HL-60 (cell line): ENCODE measurements at regions not wholly inside any gene's neighbourhood (a gene's known extent, or its start where the extent isn't known, plus 50 kb on each side); places are given as distances from the start of the nearest gene placed in this dataset.

ENCODE experiments used
- DNase-seq, 2 experiments: peaks; one replicate each; pipeline ENCODE4 v3.0.0-alpha.2; 2010 to 2020; ENCODE audit warnings: low read depth in 1 of 2, low spot score in 1 of 2
- H3K27ac ChIP-seq: fragments of 250-450 bp; sonication (Bioruptor Pico); replicated peaks from 2 replicates; pipeline ENCODE4 v1.5.1; 2020; ENCODE audit warnings: mild to moderate bottlenecking, moderate library complexity
- H3K27me3 ChIP-seq: fragments of 250-450 bp; sonication (Bioruptor Pico); 2 replicates; pipeline ENCODE4 v1.5.1; 2021; ENCODE audit warnings: mild to moderate bottlenecking, moderate library complexity; ENCODE audit not compliant: insufficient read depth, poor library complexity, severe bottlenecking
- H3K4me3 ChIP-seq: replicated peaks from 2 replicates; pipeline ENCODE4 v1.5.1; 2011; ENCODE audit warnings: mild to moderate bottlenecking, control low read depth, low read length; ENCODE audit not compliant: insufficient read depth
- GABPA ChIP-seq: IDR thresholded peaks from 2 replicates; pipeline ENCODE4 v1.6.1; 2012; ENCODE audit warnings: low read depth
- POLR2AphosphoS5 ChIP-seq: IDR thresholded peaks from 2 replicates; pipeline ENCODE4 v1.6.1; 2012; ENCODE audit warnings: low read depth
- REST ChIP-seq: IDR thresholded peaks from 2 replicates; pipeline ENCODE4 v1.6.1; 2012; ENCODE audit warnings: low read depth; ENCODE audit not compliant: insufficient replicate concordance
- SPI1 ChIP-seq: IDR thresholded peaks from 2 replicates; pipeline ENCODE4 v1.6.1; 2012; ENCODE audit warnings: low read depth, mild to moderate bottlenecking, borderline replicate concordance
- TF ChIP-seq, protein P1 (sequence below): IDR thresholded peaks from one replicate; pipeline ENCODE4 v1.5.1; 2011; ENCODE audit warnings: low read length, control low read depth, inconsistent platforms; ENCODE audit not compliant: insufficient read depth

DNA sequence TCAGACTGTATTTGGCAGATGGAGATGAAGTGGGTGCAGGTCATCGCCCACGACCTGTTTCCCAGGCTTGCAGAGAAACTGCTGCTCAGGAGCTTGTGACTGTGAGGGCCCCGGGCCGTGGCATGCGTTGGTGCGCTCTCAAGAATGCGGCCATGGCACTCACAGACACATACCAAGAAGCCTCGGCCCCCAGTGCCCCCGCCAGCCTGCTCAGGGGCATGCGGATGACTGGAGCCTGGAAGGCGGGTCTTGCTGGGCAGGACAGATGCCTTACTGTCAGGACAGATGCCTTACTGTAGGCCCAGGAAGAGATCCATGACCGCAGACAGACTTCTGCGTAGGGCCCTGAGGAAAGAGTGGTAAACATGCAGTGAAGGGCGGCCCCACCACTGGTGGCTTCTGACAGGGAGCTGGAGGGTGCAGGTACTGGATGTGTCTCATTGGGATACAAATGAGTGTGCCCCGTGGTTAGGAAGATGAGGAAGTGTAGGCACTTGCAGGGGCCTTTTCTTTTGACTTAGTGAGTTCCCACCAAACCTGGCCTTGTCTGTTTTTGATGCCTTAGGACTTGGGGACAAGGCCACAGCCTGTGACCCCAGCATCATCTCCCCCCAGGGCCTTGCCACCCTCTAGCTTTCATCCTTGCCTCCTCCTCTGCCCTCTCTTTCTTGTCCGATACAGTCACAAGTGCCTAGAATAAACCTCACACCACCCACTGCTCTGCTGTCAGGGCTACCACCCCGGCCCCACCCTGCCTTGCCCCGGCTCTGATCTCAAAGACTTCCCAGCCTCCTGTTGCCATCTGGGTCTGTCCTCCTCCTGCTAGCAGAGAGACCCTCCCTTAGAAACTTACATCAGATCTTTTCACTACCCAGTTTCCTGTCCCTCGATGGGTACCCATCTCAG lies 68.8 kb upstream of the ABL1 start:
- no peaks in the 10 kb centered on the region for H3K27me3 ChIP-seq
- H3K4me3 ChIP-seq = no peak overlapping the region
- H3K27ac ChIP-seq = peak overlapping the region; percentile 69
- DNase-seq = peak in 1 of 2 experiments; percentile 39
- TF ChIP-seq SPI1 (peak; percentile 73), REST (no peak), POLR2AphosphoS5 (no peak), GABPA (no peak)
- TF ChIP-seq, protein P1, sequence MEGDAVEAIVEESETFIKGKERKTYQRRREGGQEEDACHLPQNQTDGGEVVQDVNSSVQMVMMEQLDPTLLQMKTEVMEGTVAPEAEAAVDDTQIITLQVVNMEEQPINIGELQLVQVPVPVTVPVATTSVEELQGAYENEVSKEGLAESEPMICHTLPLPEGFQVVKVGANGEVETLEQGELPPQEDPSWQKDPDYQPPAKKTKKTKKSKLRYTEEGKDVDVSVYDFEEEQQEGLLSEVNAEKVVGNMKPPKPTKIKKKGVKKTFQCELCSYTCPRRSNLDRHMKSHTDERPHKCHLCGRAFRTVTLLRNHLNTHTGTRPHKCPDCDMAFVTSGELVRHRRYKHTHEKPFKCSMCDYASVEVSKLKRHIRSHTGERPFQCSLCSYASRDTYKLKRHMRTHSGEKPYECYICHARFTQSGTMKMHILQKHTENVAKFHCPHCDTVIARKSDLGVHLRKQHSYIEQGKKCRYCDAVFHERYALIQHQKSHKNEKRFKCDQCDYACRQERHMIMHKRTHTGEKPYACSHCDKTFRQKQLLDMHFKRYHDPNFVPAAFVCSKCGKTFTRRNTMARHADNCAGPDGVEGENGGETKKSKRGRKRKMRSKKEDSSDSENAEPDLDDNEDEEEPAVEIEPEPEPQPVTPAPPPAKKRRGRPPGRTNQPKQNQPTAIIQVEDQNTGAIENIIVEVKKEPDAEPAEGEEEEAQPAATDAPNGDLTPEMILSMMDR = no peak

DNA sequence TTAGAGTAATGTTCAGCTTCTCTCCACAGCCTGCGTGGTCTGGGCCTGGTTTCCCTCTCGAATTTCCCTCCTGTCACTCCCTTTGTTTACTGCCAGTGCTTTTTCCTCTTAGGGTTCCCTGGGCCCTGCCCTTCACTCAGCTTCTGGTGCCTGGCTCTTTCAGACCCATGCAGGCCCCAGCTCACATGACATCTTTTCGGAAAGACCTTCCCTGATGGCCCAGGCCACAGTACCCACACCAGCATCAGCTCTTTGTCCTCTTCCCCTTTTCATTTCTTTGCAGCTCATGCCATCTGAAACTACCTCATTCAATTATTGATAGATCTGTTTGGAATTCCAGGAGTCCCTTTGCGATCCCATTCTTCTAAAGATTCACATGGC lies 68.1 kb upstream of the ABL1 start:
- TF ChIP-seq REST (no peak), POLR2AphosphoS5 (0 out of 2 replicates have a peak, but pooled peaks have one; percentile 29), SPI1 (peak; percentile 91)
- TF ChIP-seq, protein P1 = no peak
- peak overlapping the region; percentile 69 for H3K27ac ChIP-seq
- peak in 1 of 2 experiments; percentile 71 for DNase-seq
- no peaks in the 10 kb centered on the region for H3K27me3 ChIP-seq
- no peak overlapping the region for H3K4me3 ChIP-seq

DNA sequence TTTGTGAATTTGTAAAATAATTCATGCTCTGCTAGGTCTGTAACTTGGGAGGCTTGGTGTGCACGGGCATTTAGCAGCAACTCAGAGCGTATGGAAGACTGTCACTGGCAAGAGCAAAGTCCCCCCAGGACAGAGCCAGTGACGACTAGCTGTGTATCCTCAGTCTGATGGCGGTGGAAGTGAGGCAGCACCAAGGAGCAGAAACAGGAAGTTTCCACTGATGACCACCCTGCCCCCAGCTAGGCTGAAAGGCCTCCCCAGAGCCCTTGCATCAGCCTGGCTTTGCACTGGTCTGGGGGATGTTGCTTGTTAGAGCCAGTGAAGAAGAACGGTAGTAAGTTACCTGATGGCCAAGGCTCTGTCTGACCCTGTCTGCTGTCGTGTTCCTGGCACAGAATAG lies 66.8 kb upstream of the ABL1 start:
- Histone ChIP-seq H3K27ac (peak overlapping the region; percentile 69), H3K27me3 (no peaks in the 10 kb centered on the region), H3K4me3 (no peak overlapping the region)
- DNase-seq = peak in 1 of 2 experiments; percentile 91
- TF ChIP-seq, protein P1 = no peak
- TF ChIP-seq REST (no peak), GABPA (no peak), SPI1 (no peak), POLR2AphosphoS5 (peak; percentile 72)
